PFSK-1 (cell line): ENCODE measurements at regions not wholly inside any gene's neighbourhood (a gene's known extent, or its start where the extent isn't known, plus 50 kb on each side); places are given as distances from the start of the nearest gene placed in this dataset.

Experiments
- FOXP2 ChIP-seq: optimal IDR thresholded peaks from 2 replicates; pipeline ENCODE3; 2011; ENCODE audit warnings: borderline replicate concordance, control low read depth, inconsistent platforms; ENCODE audit not compliant: insufficient read depth; ENCODE audit errors: extremely low read length, extremely low read depth
- POLR2AphosphoS5 ChIP-seq: IDR thresholded peaks from 2 replicates; pipeline ENCODE4 v1.6.1; 2012; ENCODE audit warnings: low read depth, mild to moderate bottlenecking, control low read depth, low read length, moderate library complexity
- SIN3A ChIP-seq: IDR thresholded peaks from 2 replicates; pipeline ENCODE4 v1.6.1; 2012; ENCODE audit warnings: mild to moderate bottlenecking, low read length, moderate library complexity, borderline replicate concordance; ENCODE audit not compliant: insufficient read depth
- TAF1 ChIP-seq: IDR thresholded peaks from 2 replicates; pipeline ENCODE4 v1.6.1; 2012; ENCODE audit warnings: low read length, control low read depth, borderline replicate concordance; ENCODE audit not compliant: insufficient read depth
- TF ChIP-seq, protein P1 (sequence below), 2 experiments: IDR thresholded peaks; 2 replicates each; pipeline versions ENCODE4 v1.6.1 to v1.8.0; 2011 to 2012; ENCODE audit warnings: low read depth in 2 of 2, low read length in 2 of 2, control low read depth in 1 of 2, inconsistent platforms in 1 of 2, mild to moderate bottlenecking in 1 of 2, moderate library complexity in 1 of 2; ENCODE audit not compliant: insufficient read depth in 1 of 2

DNA sequence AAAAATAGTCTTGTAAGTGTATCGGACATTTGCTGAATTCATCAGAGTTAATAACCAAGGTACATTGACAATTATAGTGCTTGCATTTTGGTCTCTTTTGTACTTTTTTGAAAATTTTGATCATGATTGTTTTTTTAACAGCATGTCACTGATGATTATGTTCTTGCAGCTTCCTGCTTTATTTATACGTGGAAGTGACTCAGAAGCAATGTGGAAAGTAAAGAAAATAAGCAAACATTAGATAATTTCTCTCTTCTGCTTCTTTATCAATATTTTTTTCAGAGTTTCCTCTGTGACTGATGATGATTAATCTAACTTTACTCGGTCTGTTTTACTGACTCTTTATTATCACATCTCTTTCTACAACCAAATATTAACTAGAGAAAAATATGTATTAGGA, 1351.9 kb downstream of the REEP3 start:
- TF ChIP-seq, protein P1, sequence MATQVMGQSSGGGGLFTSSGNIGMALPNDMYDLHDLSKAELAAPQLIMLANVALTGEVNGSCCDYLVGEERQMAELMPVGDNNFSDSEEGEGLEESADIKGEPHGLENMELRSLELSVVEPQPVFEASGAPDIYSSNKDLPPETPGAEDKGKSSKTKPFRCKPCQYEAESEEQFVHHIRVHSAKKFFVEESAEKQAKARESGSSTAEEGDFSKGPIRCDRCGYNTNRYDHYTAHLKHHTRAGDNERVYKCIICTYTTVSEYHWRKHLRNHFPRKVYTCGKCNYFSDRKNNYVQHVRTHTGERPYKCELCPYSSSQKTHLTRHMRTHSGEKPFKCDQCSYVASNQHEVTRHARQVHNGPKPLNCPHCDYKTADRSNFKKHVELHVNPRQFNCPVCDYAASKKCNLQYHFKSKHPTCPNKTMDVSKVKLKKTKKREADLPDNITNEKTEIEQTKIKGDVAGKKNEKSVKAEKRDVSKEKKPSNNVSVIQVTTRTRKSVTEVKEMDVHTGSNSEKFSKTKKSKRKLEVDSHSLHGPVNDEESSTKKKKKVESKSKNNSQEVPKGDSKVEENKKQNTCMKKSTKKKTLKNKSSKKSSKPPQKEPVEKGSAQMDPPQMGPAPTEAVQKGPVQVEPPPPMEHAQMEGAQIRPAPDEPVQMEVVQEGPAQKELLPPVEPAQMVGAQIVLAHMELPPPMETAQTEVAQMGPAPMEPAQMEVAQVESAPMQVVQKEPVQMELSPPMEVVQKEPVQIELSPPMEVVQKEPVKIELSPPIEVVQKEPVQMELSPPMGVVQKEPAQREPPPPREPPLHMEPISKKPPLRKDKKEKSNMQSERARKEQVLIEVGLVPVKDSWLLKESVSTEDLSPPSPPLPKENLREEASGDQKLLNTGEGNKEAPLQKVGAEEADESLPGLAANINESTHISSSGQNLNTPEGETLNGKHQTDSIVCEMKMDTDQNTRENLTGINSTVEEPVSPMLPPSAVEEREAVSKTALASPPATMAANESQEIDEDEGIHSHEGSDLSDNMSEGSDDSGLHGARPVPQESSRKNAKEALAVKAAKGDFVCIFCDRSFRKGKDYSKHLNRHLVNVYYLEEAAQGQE (IDR thresholded peaks at IDR 0.05; ENCODE audit: insufficient read depth in 1 of 2, low read depth in 2 of 2, low read length in 2 of 2): no peak
- TF ChIP-seq TAF1 (no peak), POLR2AphosphoS5 (no peak)

GRCh38 chr10:64873959-64874358, 1352.8 kb downstream of the REEP3 start:
- TF ChIP-seq POLR2AphosphoS5 (no peak), SIN3A (no peak), FOXP2 (no peak), TAF1 (no peak)
- TF ChIP-seq, protein P1 (IDR thresholded peaks at IDR 0.05; ENCODE audit: insufficient read depth in 1 of 2, low read depth in 2 of 2, low read length in 2 of 2): no peak

DNA sequence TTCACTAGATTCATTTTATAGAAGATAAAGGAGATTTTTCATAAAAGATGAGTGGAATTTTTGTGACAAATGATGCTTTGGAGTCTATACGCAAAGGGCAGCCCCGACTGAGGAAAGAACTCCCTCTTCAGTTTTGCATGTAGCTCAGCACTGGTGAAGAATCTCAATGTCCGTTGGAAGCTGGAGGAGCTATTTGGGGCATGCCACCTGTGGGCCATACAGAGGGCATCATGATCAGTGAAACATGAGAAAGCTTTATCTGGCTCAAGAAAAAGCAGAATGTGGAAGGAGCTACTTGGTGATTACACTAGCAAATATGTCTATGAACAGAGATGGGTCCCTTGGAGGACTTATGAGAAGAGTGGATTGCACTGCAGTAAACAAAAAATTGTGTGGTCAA, 1359.3 kb downstream of the REEP3 start:
- no peak for TF ChIP-seq SIN3A
- TF ChIP-seq FOXP2: no peak
- no peak for TF ChIP-seq TAF1
- no peak for TF ChIP-seq POLR2AphosphoS5
- TF ChIP-seq, protein P1 (IDR thresholded peaks at IDR 0.05; ENCODE audit: insufficient read depth in 1 of 2, low read depth in 2 of 2, low read length in 2 of 2): no peak

DNA sequence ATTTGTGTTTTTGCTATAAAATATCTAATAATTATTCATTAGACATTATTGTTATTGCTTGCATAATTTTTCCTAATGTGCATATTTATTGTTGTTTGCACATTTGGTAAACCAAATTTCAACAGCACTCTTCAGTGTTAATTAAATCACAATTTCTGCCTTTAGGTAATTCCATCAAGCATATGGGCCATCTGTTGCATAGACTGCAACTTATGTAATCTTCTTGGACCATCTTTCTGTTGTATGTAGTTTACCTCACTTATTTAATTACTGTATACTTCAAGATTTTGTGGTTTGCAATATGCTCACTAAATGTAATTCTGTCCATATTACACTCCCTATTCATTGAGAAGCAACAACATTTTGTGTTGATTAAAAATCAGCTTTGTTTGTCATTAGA, 1360.1 kb downstream of the REEP3 start:
- TF ChIP-seq POLR2AphosphoS5 (no peak), SIN3A (no peak), TAF1 (no peak), FOXP2 (no peak)
- TF ChIP-seq, protein P1 (IDR thresholded peaks at IDR 0.05; ENCODE audit: insufficient read depth in 1 of 2, low read depth in 2 of 2, low read length in 2 of 2): no peak

DNA sequence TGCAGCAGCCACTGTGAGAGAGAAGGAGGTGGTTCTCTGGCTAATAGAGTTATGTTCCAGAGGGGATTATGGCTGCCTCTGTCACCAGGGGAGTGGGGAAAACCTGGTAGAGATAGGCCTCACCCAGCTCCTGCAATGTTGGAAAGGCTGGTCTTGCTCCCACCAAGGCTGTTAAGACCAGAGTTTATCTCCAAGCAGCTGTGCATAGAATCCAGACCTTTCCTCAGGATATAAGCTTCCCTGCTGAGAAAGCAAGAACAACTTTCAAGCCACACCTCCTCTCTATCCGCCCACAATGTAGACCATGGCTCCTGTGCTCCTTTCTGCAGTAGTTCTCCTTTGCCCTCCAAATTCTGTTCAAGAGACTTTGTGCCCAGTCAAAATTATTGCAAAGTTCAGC, 1375.4 kb downstream of the REEP3 start:
- TF ChIP-seq POLR2AphosphoS5 (no peak), FOXP2 (no peak), TAF1 (no peak), SIN3A (no peak)
- TF ChIP-seq, protein P1 (IDR thresholded peaks at IDR 0.05; ENCODE audit: insufficient read depth in 1 of 2, low read depth in 2 of 2, low read length in 2 of 2): no peak
